ENCODE measurements at regions not wholly inside any gene's neighbourhood (a gene's known extent, or its start where the extent isn't known, plus 50 kb on each side); places are given as distances from the start of the nearest gene placed in this dataset.

- H3K4me3 ChIP-seq: no peak overlapping the region
- no peaks in the 10 kb centered on the region for H4K20me1 ChIP-seq
- peaks cover 5 to 31% (median 17%) of the 10 kb centered on the region in 11 experiments; a peak in 19 of 22 replicates for H3K9me3 ChIP-seq (replicated peaks in 1 of 11)
- H3K27ac ChIP-seq: no peak overlapping the region
- no peak overlapping the region for H3K4me2 ChIP-seq
- H3K9ac ChIP-seq: no peak overlapping the region
- no peak for TF ChIP-seq Cebpa-rat (IDR thresholded peaks at IDR 0.05)
- H3K36me3 ChIP-seq: no peaks in the 10 kb centered on the region
- H3K4me1 ChIP-seq: peaks cover 0 to 5% (median 0%) of the 10 kb centered on the region in 10 experiments; a peak in 1 of 20 replicates
- no peaks in the 10 kb centered on the region; a peak in 1 of 22 replicates for H3K27me3 ChIP-seq
These were observed 119.8 kb upstream of the CDH13 start for GRCh38 chr16:82506692-82507670.

- H3K36me3 ChIP-seq: no peaks in the 10 kb centered on the region
- H3K9ac ChIP-seq: no peak overlapping the region
- peaks cover 4 to 20% (median 12%) of the 10 kb centered on the region in 11 experiments; a peak in 19 of 22 replicates for H3K9me3 ChIP-seq (replicated peaks in 1 of 11)
- no peaks in the 10 kb centered on the region for H4K20me1 ChIP-seq
- no peak overlapping the region for H3K4me3 ChIP-seq
- no peak for TF ChIP-seq Cebpa-rat (IDR thresholded peaks at IDR 0.05)
- H3K4me2 ChIP-seq: no peak overlapping the region
- H3K4me1 ChIP-seq: peaks cover 0 to 9% (median 0%) of the 10 kb centered on the region in 10 experiments; a peak in 1 of 20 replicates
- no peak overlapping the region for H3K27ac ChIP-seq
- H3K27me3 ChIP-seq: no peaks in the 10 kb centered on the region; a peak in 1 of 22 replicates
These were observed 121.9 kb upstream of the CDH13 start for GRCh38 chr16:82504836-82505235.

GRCh38 chr16:82499302-82499701 lies 127.5 kb upstream of the CDH13 start:
- no peak for TF ChIP-seq Cebpa-rat (IDR thresholded peaks at IDR 0.05)
- Histone ChIP-seq H3K27ac (no peak overlapping the region), H3K9ac (no peak overlapping the region), H3K36me3 (no peaks in the 10 kb centered on the region), H3K4me1 (peaks cover 0 to 9% (median 0%) of the 10 kb centered on the region in 10 experiments; a peak in 1 of 20 replicates), H4K20me1 (no peaks in the 10 kb centered on the region), H3K4me3 (no peak overlapping the region), H3K27me3 (no peaks in the 10 kb centered on the region), H3K4me2 (no peak overlapping the region), H3K9me3 (replicated peaks in 1 of 11) (no peaks in the 10 kb centered on the region)

- Histone ChIP-seq H3K9me3 (replicated peaks in 1 of 11) (no peaks in the 10 kb centered on the region), H3K9ac (no peak overlapping the region), H3K27ac (no peak overlapping the region), H3K4me3 (no peak overlapping the region), H3K27me3 (no peaks in the 10 kb centered on the region), H3K36me3 (no peaks in the 10 kb centered on the region), H3K4me1 (peaks cover 0 to 5% (median 0%) of the 10 kb centered on the region in 10 experiments; a peak in 1 of 20 replicates), H3K4me2 (no peak overlapping the region), H4K20me1 (no peaks in the 10 kb centered on the region)
- TF ChIP-seq Cebpa-rat (IDR thresholded peaks at IDR 0.05): no peak
These were observed 129.6 kb upstream of the CDH13 start for GRCh38 chr16:82497139-82497538.

- no peak overlapping the region for H3K4me3 ChIP-seq
- TF ChIP-seq Cebpa-rat (IDR thresholded peaks at IDR 0.05): no peak
- H4K20me1 ChIP-seq: no peaks in the 10 kb centered on the region
- H3K4me2 ChIP-seq: no peak overlapping the region
- no peaks in the 10 kb centered on the region for H3K36me3 ChIP-seq
- no peaks in the 10 kb centered on the region for H3K27me3 ChIP-seq
- no peaks in the 10 kb centered on the region for H3K4me1 ChIP-seq
- H3K27ac ChIP-seq: no peak overlapping the region
- no peak overlapping the region for H3K9ac ChIP-seq
- peaks cover 0 to 4% (median 0%) of the 10 kb centered on the region in 11 experiments; a peak in 2 of 22 replicates for H3K9me3 ChIP-seq (replicated peaks in 1 of 11)
These were observed 138.3 kb upstream of the CDH13 start for GRCh38 chr16:82488460-82488859.

GRCh38 chr16:82481455-82481854 lies 145.3 kb upstream of the CDH13 start:
- no peak overlapping the region for H3K27ac ChIP-seq
- H3K36me3 ChIP-seq: no peaks in the 10 kb centered on the region
- no peak for TF ChIP-seq Cebpa-rat (IDR thresholded peaks at IDR 0.05)
- no peaks in the 10 kb centered on the region for H3K27me3 ChIP-seq
- no peak overlapping the region for H3K4me3 ChIP-seq
- H3K9me3 ChIP-seq (replicated peaks in 1 of 11): no peaks in the 10 kb centered on the region
- no peaks in the 10 kb centered on the region for H4K20me1 ChIP-seq
- no peak overlapping the region for H3K9ac ChIP-seq
- H3K4me2 ChIP-seq: peak overlapping the region in 5 of 11 experiments; percentile 1 to 50 (median 29); a peak in 6 of 22 replicates
- peaks cover 10 to 27% (median 22%) of the 10 kb centered on the region in 10 experiments; a peak in 14 of 20 replicates for H3K4me1 ChIP-seq

GRCh38 chr16:82476786-82477185 lies 150.0 kb upstream of the CDH13 start:
- Histone ChIP-seq H3K27ac (no peak overlapping the region), H3K4me2 (peak overlapping the region in 1 of 11 experiments; percentile 1; a peak in 2 of 22 replicates), H3K27me3 (no peaks in the 10 kb centered on the region), H4K20me1 (no peaks in the 10 kb centered on the region), H3K4me1 (peaks cover 10 to 26% (median 21%) of the 10 kb centered on the region in 10 experiments; a peak in 14 of 20 replicates), H3K9me3 (replicated peaks in 1 of 11) (peaks cover 0 to 11% (median 0%) of the 10 kb centered on the region in 11 experiments; a peak in 6 of 22 replicates), H3K4me3 (no peak overlapping the region), H3K9ac (no peak overlapping the region), H3K36me3 (no peaks in the 10 kb centered on the region)
- no peak for TF ChIP-seq Cebpa-rat (IDR thresholded peaks at IDR 0.05)

- TF ChIP-seq Cebpa-rat (IDR thresholded peaks at IDR 0.05): no peak
- Histone ChIP-seq H3K9me3 (replicated peaks in 1 of 11) (peaks cover 0 to 16% (median 4%) of the 10 kb centered on the region in 11 experiments; a peak in 6 of 22 replicates), H3K27me3 (no peaks in the 10 kb centered on the region), H3K36me3 (no peaks in the 10 kb centered on the region), H4K20me1 (no peaks in the 10 kb centered on the region), H3K4me1 (peaks cover 0 to 15% (median 0%) of the 10 kb centered on the region in 10 experiments; a peak in 7 of 20 replicates), H3K27ac (no peak overlapping the region), H3K4me2 (peak overlapping the region in 3 of 11 experiments; percentile 23 to 70 (median 61); a peak in 5 of 22 replicates), H3K4me3 (no peak overlapping the region), H3K9ac (no peak overlapping the region)
These were observed 156.1 kb upstream of the CDH13 start for GRCh38 chr16:82470620-82471152.

- no peaks in the 10 kb centered on the region for H3K36me3 ChIP-seq
- no peaks in the 10 kb centered on the region for H4K20me1 ChIP-seq
- no peak overlapping the region for H3K4me2 ChIP-seq
- H3K9ac ChIP-seq: no peak overlapping the region
- H3K4me1 ChIP-seq: peaks cover 0 to 15% (median 0%) of the 10 kb centered on the region in 10 experiments; a peak in 7 of 20 replicates
- peaks cover 0 to 16% (median 4%) of the 10 kb centered on the region in 11 experiments; a peak in 6 of 22 replicates for H3K9me3 ChIP-seq (replicated peaks in 1 of 11)
- H3K27ac ChIP-seq: no peak overlapping the region
- H3K27me3 ChIP-seq: no peaks in the 10 kb centered on the region
- H3K4me3 ChIP-seq: no peak overlapping the region
- TF ChIP-seq Cebpa-rat (IDR thresholded peaks at IDR 0.05): no peak
These were observed 156.8 kb upstream of the CDH13 start for GRCh38 chr16:82470016-82470415.
